Uterus (tissue), 3 donors: ENCODE measurements at regions not wholly inside any gene's neighbourhood (a gene's known extent, or its start where the extent isn't known, plus 50 kb on each side); places are given as distances from the start of the nearest gene placed in this dataset.
"Not testable (repeated sequence)": the region's sequence is repeated elsewhere in the genome, so short reads cannot be mapped to it uniquely, and the experiment has no call there.

Experiments
- DNase-seq, 2 donors: peaks; one replicate each; pipeline ENCODE4 v3.0.0-alpha.2; 2019 to 2020
- H3K27ac ChIP-seq, 2 donors: fragments of 200-600 bp; sonication (generic); 1 replicate in 1 of 2; 2 replicates in 1 of 2; pipeline ENCODE4 v1.5.1; 2016 to 2018
- H3K27me3 ChIP-seq, 2 donors: fragments of 200-600 bp; sonication (generic); one replicate each; pipeline ENCODE4 v1.5.1; 2018 to 2019; ENCODE audit warnings: control low read depth in 1 of 2
- H3K36me3 ChIP-seq, 2 donors: fragments of 200-600 bp; sonication (generic); one replicate each; pipeline ENCODE4 v1.5.1; 2019; ENCODE audit warnings: control low read depth in 1 of 2
- H3K4me1 ChIP-seq, 2 donors: fragments of 200-600 bp; sonication (generic); one replicate each; pipeline ENCODE4 v1.5.1; 2018 to 2019; ENCODE audit warnings: control low read depth in 1 of 2
- H3K4me3 ChIP-seq, 2 donors: fragments of 200-600 bp; sonication (generic); 1 replicate in 1 of 2; 2 replicates in 1 of 2; pipeline ENCODE4 v1.5.1; 2018 to 2019; ENCODE audit warnings: mild to moderate bottlenecking in 1 of 2
- H3K9me3 ChIP-seq, 2 donors: fragments of 200-600 bp; sonication (generic); one replicate each; pipeline ENCODE4 v1.5.1; 2019; ENCODE audit warnings: control low read depth in 1 of 2
- POLR2A ChIP-seq, 2 donors: fragments of 450-650 bp; IDR thresholded peaks; one replicate each; pipeline ENCODE4 v1.6.1; 2016; ENCODE audit warnings: antibody characterized with exemption in 2 of 2, mild to moderate bottlenecking in 1 of 2, moderate library complexity in 1 of 2
- intact Hi-C: fragments of 100-400 bp; cut with DNase I; formaldehyde crosslinking; loops from one replicate; pipeline ENCODE4 v1.15.1; 2023; ENCODE audit warnings: low total_unique reads
- TF ChIP-seq, protein P1 (sequence below), 4 experiments: fragments of 200-600 bp in 2 of 4; fragments of 450-650 bp in 2 of 4; sonication (generic) in 2 of 4; IDR thresholded peaks; one replicate each; pipeline ENCODE4 v1.5.1; 2016 to 2019; ENCODE audit warnings: antibody characterized with exemption in 4 of 4, mild to moderate bottlenecking in 2 of 4, moderate library complexity in 1 of 4
- donor health status: DM: yes; HTN: yes; CAD: no.

DNA sequence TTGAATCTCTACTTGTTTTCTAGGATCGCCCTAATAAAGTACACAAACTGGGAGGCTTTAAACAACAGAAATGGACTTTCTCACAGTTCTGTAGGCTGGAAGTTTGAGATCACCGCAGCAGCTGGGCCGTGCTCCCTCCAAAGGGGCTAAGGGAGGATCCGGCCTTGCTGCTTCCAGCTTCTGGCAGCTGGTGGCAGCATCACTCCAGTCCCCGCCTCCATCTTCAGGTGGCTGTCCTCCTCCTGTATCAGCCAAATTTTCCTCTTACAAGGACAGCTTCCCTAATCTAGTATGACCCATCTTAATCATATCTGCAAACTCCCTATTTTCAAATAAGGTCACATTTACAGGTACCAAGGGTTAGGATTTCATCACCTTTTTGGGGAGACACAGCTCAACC is 120.5 kb downstream of the MRPL57 start:
- not testable (repeated sequence) for H3K27me3 ChIP-seq, H3K4me3 ChIP-seq, H3K9me3 ChIP-seq, H3K4me1 ChIP-seq, H3K36me3 ChIP-seq
- intact Hi-C loops = loop anchor here (10.0 kb wide), 1 partner anchor 178 kb away; no protein-coding TSS in a partner anchor
- peak; percentile 22 to 32 for DNase-seq
- peak overlapping the region; percentile 67 to 82 for H3K27ac ChIP-seq
- TF ChIP-seq, protein P1, sequence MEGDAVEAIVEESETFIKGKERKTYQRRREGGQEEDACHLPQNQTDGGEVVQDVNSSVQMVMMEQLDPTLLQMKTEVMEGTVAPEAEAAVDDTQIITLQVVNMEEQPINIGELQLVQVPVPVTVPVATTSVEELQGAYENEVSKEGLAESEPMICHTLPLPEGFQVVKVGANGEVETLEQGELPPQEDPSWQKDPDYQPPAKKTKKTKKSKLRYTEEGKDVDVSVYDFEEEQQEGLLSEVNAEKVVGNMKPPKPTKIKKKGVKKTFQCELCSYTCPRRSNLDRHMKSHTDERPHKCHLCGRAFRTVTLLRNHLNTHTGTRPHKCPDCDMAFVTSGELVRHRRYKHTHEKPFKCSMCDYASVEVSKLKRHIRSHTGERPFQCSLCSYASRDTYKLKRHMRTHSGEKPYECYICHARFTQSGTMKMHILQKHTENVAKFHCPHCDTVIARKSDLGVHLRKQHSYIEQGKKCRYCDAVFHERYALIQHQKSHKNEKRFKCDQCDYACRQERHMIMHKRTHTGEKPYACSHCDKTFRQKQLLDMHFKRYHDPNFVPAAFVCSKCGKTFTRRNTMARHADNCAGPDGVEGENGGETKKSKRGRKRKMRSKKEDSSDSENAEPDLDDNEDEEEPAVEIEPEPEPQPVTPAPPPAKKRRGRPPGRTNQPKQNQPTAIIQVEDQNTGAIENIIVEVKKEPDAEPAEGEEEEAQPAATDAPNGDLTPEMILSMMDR (IDR thresholded peaks at IDR 0.05) = peak; percentile 15 to 41 (median 34)

DNA sequence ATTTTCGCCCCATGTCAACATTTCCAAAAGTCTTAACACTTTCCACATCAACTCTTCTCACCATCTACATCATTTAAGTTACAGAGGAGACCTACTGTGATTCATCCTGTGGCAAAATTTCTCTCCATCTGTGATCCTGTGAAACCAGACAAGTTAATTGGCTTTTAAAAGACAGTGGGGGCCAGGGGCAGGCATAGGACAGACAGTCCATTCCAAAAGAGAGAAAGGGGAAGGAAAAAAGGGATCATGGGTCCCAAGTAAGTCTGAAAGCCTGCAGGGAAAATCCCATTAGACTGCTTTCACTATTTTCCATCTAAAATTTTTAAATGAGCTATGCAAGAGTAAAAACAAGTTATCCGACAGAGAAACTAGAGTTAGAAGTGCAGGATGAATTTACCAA is 121.0 kb downstream of the MRPL57 start:
- peak overlapping the region; percentile 67 to 82 for H3K27ac ChIP-seq
- H3K4me1 ChIP-seq = peaks cover 0 to 6% of the 10 kb centered on the region in 2 donors
- TF ChIP-seq, protein P1 (IDR thresholded peaks at IDR 0.05) = no peak
- no peak for TF ChIP-seq POLR2A (IDR thresholded peaks at IDR 0.05)
- H3K9me3 ChIP-seq = no peaks in the 10 kb centered on the region
- H3K36me3 ChIP-seq = no peaks in the 10 kb centered on the region
- no peaks in the 10 kb centered on the region for H3K27me3 ChIP-seq
- peak overlapping the region; percentile 82 for H3K4me3 ChIP-seq
- no peak for DNase-seq
- intact Hi-C loops = loop anchor here (10.0 kb wide), 1 partner anchor 177 kb away; no protein-coding TSS in a partner anchor

DNA sequence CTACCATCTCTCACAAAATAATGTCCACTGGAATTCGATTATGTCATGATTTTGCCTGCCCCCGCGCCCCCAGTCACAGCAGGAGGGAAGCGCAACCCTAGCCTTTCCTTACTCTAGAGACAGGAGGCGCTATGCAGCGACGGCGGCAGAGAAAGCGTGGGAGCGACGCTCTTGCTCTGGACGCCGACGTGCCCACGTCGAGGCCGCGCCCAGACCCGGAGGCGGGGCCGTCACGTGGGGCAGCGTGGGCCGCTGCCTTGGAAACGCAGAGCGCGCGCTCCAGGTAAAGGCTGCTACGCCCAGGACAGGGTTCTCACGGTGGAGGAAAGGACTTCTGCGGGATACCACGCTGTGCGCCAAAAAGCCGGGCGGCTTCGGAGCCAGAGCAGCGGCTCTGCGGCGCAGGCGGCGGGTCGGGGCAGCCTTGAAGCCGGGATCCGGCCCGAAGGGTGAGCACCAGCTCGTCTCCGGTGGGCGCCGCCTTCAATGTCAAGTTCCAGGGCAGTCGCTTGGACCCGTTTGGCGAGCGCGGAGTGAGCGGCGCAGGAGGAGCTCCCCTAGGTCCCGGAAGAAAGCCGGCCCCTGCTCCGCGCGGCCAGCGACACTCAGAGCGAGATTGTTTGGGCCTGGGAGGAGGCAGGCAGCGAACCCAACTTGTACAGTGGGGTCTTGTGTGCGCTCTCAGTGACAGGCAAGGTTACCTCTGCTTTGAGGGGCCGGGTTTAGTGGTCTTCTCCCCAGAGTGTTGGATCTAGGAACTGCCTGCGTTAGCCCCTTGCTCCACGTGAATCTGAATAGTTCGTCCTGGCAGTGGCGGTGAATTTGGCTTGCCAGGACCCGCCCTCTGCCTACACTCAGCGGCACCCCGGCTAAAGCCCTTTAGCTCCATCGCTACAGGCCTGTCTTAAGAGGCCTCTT is 121.7 kb downstream of the MRPL57 start:
- H3K36me3 ChIP-seq = no peaks in the 10 kb centered on the region
- peak overlapping the region; percentile 67 to 82 for H3K27ac ChIP-seq
- H3K4me3 ChIP-seq = peak overlapping the region; percentile 82
- TF ChIP-seq POLR2A (IDR thresholded peaks at IDR 0.05) = peak in 1 of 2 donors; percentile 59
- TF ChIP-seq, protein P1 (IDR thresholded peaks at IDR 0.05) = peak; percentile 93 to 98 (median 96)
- H3K27me3 ChIP-seq = no peaks in the 10 kb centered on the region
- no peaks in the 10 kb centered on the region for H3K9me3 ChIP-seq
- intact Hi-C loops = loop anchor here (10.0 kb wide), 1 partner anchor 177 kb away; no protein-coding TSS in a partner anchor
- peaks cover 0 to 6% of the 10 kb centered on the region in 2 donors for H3K4me1 ChIP-seq
- peak; percentile 73 to 84 for DNase-seq

DNA sequence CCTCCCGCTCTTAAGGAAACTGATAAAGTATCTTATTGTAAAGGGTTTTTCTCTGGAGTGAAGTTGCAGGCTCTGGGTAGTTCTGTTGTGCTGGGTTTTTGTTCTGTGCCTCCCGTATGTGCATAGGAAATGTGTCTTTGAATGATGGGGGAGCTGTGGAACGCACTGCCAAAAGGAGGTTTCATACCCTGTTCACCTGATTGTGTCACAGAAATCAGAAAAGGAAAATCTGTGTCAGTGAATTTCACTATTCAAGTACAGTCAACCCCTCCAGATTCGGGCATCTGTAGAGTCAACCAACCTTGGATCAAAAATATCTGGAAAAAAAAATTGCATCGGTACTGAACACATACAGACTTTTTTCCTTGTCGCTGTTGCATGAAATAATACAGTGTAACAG is 127.8 kb downstream of the MRPL57 start:
- Histone ChIP-seq H3K4me1 (peaks cover 0 to 2% of the 10 kb centered on the region in 2 donors), H3K27ac (no peak overlapping the region), H3K36me3 (no peaks in the 10 kb centered on the region), H3K4me3 (no peak overlapping the region), H3K9me3 (no peaks in the 10 kb centered on the region), H3K27me3 (no peaks in the 10 kb centered on the region)
- intact Hi-C loops = no loop called here
- no peak for TF ChIP-seq POLR2A (IDR thresholded peaks at IDR 0.05)
- TF ChIP-seq, protein P1 (IDR thresholded peaks at IDR 0.05) = no peak
- no peak for DNase-seq

DNA sequence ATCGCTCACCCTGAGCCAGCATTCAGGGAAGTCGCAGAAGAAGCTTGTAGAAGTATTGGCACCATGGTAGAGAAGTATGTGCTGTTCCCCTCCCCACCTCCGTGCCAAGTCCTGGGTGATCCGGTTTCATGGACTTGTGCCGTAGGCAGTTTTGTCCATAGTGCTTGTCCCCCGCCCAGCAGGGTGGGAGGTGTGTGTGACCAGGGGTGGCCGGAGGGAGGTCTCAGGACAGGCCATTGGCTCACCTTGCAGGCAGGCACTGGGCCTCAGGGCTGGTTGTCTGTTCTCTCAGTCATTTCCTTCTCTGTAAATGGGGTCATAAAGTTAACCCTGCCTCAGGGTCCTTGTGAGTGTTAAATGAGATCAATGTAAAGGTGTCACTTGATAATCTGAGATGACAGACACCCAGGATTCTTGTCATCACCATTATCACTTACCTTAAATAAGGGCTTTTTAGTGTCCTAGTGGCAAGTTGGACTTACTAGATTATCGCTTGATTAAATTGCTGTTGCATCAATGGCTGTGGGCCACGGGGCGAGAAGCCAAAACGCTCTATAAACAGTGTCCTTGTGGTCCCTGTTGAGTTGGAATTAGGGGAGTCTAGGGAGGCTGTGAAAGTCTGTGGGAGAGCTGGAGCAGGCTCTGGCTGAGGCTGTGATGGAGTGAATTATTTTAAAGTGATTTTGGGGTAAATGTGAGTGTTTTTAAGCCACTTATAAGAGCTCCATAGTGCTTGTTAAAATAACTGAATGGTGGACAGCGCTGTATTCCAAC is 130.0 kb downstream of the MRPL57 start:
- H3K4me3 ChIP-seq, intact Hi-C loops, DNase-seq, H3K27ac ChIP-seq, H3K9me3 ChIP-seq, H3K4me1 ChIP-seq, H3K36me3 ChIP-seq, H3K27me3 ChIP-seq: not testable (repeated sequence)

DNA sequence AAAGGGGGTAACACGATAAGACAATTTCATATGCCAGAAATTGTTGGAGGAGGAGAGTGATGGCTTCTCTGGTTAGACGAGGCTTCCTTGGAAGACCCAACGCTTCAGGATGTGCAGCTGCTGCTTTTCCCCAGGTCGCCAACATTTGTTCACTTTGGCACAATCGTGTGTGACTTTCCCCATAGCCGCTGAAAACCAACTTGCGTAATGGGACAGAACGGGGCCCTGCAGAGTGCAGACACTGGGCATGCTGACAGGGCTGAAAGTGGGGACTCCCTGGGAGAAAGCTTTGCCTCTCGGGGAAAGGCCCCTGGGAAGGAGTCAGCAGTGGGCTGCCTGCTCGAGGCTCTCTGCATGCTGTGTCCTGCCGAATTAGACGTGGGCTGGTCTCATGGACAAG is 130.7 kb downstream of the MRPL57 start:
- H3K27me3 ChIP-seq, H3K27ac ChIP-seq, DNase-seq, H3K9me3 ChIP-seq, H3K36me3 ChIP-seq, H3K4me3 ChIP-seq, H3K4me1 ChIP-seq, intact Hi-C loops: not testable (repeated sequence)
